ENCODE measurements at regions not wholly inside any gene's neighbourhood (a gene's known extent, or its start where the extent isn't known, plus 50 kb on each side); places are given as distances from the start of the nearest gene placed in this dataset.
"Not testable (repeated sequence)": the region's sequence is repeated elsewhere in the genome, so short reads cannot be mapped to it uniquely, and the experiment has no call there.

- DNase-seq; H3K4me3 Mint-ChIP-seq; POLR2A ChIA-PET; CTCF ChIA-PET; H3K27ac Mint-ChIP-seq; H3K4me1 Mint-ChIP-seq; H3K27me3 Mint-ChIP-seq; H3K36me3 Mint-ChIP-seq (ENCODE audit: low read depth); H3K9me3 Mint-ChIP-seq: not testable (repeated sequence)
Observed at GRCh38 chr9:65566018-65566417, 109.7 kb upstream of the ZNG1E start.

- H3K9me3 Mint-ChIP-seq; H3K36me3 Mint-ChIP-seq (ENCODE audit: low read depth); H3K4me1 Mint-ChIP-seq; H3K27me3 Mint-ChIP-seq; CTCF ChIA-PET; POLR2A ChIA-PET; H3K4me3 Mint-ChIP-seq; H3K27ac Mint-ChIP-seq; DNase-seq: not testable (repeated sequence)
Observed at GRCh38 chr9:65519018-65519417, 156.7 kb upstream of the ZNG1E start.

GRCh38 chr9:65514465-65514864 lies 161.3 kb upstream of the ZNG1E start:
- H3K27me3 Mint-ChIP-seq; H3K4me3 Mint-ChIP-seq; H3K27ac Mint-ChIP-seq; POLR2A ChIA-PET; CTCF ChIA-PET; H3K4me1 Mint-ChIP-seq; H3K36me3 Mint-ChIP-seq (ENCODE audit: low read depth); DNase-seq; H3K9me3 Mint-ChIP-seq: not testable (repeated sequence)

GRCh38 chr9:65507897-65508296 lies 167.8 kb upstream of the ZNG1E start:
- CTCF ChIA-PET; H3K36me3 Mint-ChIP-seq (ENCODE audit: low read depth); H3K27me3 Mint-ChIP-seq; H3K4me1 Mint-ChIP-seq; H3K9me3 Mint-ChIP-seq; H3K27ac Mint-ChIP-seq; H3K4me3 Mint-ChIP-seq; DNase-seq; POLR2A ChIA-PET: not testable (repeated sequence)

DNA sequence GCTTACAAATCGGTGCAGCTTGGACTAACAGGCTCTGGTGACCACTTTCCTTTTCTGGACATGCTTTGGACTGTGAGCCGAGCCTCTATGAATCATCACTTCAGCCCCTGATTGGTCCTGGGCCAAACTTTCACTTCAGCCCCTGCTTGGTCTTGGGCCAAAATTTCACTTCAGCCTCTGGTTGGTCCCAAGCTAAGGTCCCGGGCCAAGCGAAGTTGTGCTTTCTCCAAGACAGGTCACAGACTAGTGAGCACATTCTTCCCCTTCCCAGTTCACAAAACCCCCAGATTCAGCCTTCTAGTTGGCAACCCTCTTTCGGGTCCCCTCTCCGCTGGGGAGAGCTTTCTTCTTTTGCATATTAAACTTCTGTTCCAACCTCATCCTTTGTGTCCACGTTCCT lies 171.0 kb upstream of the ZNG1E start:
- H3K9me3 Mint-ChIP-seq; CTCF ChIA-PET; H3K4me3 Mint-ChIP-seq; DNase-seq; H3K27me3 Mint-ChIP-seq; POLR2A ChIA-PET; H3K27ac Mint-ChIP-seq; H3K36me3 Mint-ChIP-seq (ENCODE audit: low read depth); H3K4me1 Mint-ChIP-seq: not testable (repeated sequence)

GRCh38 chr9:65503696-65504095 lies 172.0 kb upstream of the ZNG1E start:
- DNase-seq; POLR2A ChIA-PET; H3K27me3 Mint-ChIP-seq; H3K36me3 Mint-ChIP-seq (ENCODE audit: low read depth); H3K9me3 Mint-ChIP-seq; H3K27ac Mint-ChIP-seq; CTCF ChIA-PET; H3K4me1 Mint-ChIP-seq; H3K4me3 Mint-ChIP-seq: not testable (repeated sequence)

DNA sequence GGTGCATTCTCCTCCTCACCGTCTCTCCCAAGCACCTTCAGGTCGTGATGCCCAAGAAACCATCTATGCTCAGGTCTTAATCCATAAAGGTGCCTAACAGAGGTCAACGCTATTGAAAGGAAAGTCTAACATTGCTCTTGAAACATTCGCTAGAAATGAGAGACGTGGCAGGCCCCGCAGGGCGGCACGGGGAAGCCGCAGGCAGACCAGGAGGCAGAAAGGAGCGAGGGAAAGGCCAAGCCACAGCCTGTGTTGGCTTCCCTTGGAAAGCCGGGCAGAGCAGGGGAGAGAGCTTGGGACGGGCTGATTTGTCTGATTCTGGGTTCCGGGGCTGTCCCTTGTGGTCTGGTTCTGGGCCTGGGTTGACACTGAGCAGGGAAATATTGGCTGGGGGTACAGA lies 192.8 kb upstream of the ZNG1E start:
- POLR2A ChIA-PET; DNase-seq; H3K9me3 Mint-ChIP-seq; CTCF ChIA-PET; H3K27ac Mint-ChIP-seq; H3K36me3 Mint-ChIP-seq (ENCODE audit: low read depth); H3K4me3 Mint-ChIP-seq; H3K4me1 Mint-ChIP-seq; H3K27me3 Mint-ChIP-seq: not testable (repeated sequence)

GRCh38 chr9:65481291-65481690 lies 194.4 kb upstream of the ZNG1E start:
- H3K4me1 Mint-ChIP-seq; H3K27me3 Mint-ChIP-seq; DNase-seq; H3K27ac Mint-ChIP-seq; H3K9me3 Mint-ChIP-seq; H3K36me3 Mint-ChIP-seq (ENCODE audit: low read depth); CTCF ChIA-PET; H3K4me3 Mint-ChIP-seq; POLR2A ChIA-PET: not testable (repeated sequence)

DNA sequence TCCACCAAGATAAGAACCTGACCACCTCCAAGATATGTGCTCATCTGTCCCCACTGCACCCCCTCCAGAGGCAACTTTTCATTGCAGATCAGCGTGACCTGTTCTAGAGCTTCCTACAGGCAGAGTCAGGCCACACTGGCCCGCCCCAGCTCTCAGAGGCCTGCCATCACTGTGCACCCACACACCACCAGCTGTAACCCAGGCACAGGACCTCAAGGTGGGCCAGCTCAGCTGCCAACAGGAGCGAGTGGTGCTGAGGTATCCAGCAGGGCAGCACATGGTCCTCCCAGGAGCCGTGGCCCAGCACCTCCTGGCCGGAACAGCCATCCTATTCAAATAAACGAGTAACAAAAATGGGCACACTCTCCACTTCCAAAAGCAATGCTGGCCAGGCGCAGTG lies 189.9 kb upstream of the FOXD4L5 start:
- POLR2A ChIA-PET; H3K4me3 Mint-ChIP-seq; H3K9me3 Mint-ChIP-seq; DNase-seq; H3K27me3 Mint-ChIP-seq; H3K4me1 Mint-ChIP-seq; CTCF ChIA-PET; H3K36me3 Mint-ChIP-seq (ENCODE audit: low read depth); H3K27ac Mint-ChIP-seq: not testable (repeated sequence)

- H3K4me1 Mint-ChIP-seq; CTCF ChIA-PET; H3K27ac Mint-ChIP-seq; H3K9me3 Mint-ChIP-seq; H3K27me3 Mint-ChIP-seq; H3K36me3 Mint-ChIP-seq (ENCODE audit: low read depth); H3K4me3 Mint-ChIP-seq; POLR2A ChIA-PET; DNase-seq: not testable (repeated sequence)
Observed at GRCh38 chr9:65473059-65473822, 188.2 kb upstream of the FOXD4L5 start.

GRCh38 chr9:65471106-65471505 lies 186.1 kb upstream of the FOXD4L5 start:
- H3K4me1 Mint-ChIP-seq; H3K27ac Mint-ChIP-seq; CTCF ChIA-PET; H3K9me3 Mint-ChIP-seq; H3K27me3 Mint-ChIP-seq; H3K4me3 Mint-ChIP-seq; H3K36me3 Mint-ChIP-seq (ENCODE audit: low read depth); DNase-seq; POLR2A ChIA-PET: not testable (repeated sequence)

- H3K36me3 Mint-ChIP-seq (ENCODE audit: low read depth); DNase-seq; H3K27me3 Mint-ChIP-seq; POLR2A ChIA-PET; H3K4me3 Mint-ChIP-seq; H3K4me1 Mint-ChIP-seq; H3K27ac Mint-ChIP-seq; CTCF ChIA-PET: not testable (repeated sequence)
- H3K9me3 Mint-ChIP-seq, result peaks cover 35% of the 10 kb centered on the region
Observed at GRCh38 chr9:65466911-65467734, 182.1 kb upstream of the FOXD4L5 start.

DNA sequence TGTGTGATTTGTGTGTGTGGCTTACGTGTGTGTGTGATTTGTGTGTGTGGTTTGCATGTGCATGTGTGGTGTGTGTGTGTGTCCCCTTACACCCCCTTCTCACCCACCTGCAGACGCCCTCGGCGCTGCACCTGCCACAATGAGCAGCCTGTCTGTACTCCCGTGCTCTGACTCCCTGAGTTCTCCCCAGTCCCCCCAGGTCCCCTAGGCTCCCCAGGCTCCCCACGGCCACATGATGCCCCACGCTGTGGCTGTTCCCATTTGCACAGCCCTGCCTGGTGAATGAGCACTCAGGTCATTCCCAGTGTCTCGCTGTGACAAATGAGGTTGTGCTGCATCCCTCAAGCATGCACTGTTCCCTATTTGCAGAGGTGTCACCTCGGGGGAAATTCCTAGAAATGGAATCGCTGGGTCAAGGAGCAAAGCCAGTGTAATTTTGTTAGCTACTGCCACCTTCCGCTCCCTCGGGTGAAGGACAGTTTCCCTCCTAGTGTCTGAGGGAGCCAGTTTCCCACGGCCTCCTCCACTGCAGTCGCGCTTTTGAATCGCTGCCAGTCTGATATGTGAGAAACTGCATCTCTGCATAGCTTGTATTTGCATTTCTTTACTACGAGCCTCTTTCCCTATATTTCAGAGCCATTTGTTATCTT lies 180.4 kb upstream of the FOXD4L5 start:
- POLR2A ChIA-PET; H3K4me1 Mint-ChIP-seq; DNase-seq; H3K36me3 Mint-ChIP-seq (ENCODE audit: low read depth); H3K4me3 Mint-ChIP-seq; CTCF ChIA-PET; H3K27me3 Mint-ChIP-seq; H3K27ac Mint-ChIP-seq: not testable (repeated sequence)
- peaks cover 43% of the 10 kb centered on the region for H3K9me3 Mint-ChIP-seq

- H3K4me3 Mint-ChIP-seq; DNase-seq; H3K27ac Mint-ChIP-seq; POLR2A ChIA-PET; H3K36me3 Mint-ChIP-seq (ENCODE audit: low read depth); H3K4me1 Mint-ChIP-seq; H3K27me3 Mint-ChIP-seq; CTCF ChIA-PET: not testable (repeated sequence)
- H3K9me3 Mint-ChIP-seq, result peaks cover 46% of the 10 kb centered on the region
Observed at GRCh38 chr9:65462476-65462875, 177.5 kb upstream of the FOXD4L5 start.

All from activated CD4-positive, alpha-beta T cell treated with anti-CD3 and anti-CD28 coated beads, Interleukin-2, amount 10 ng/mL, durations not matched to agents 7 days and 5 days (primary cell).